Mammary epithelial cell (primary cell): ENCODE measurements at regions not wholly inside any gene's neighbourhood (a gene's known extent, or its start where the extent isn't known, plus 50 kb on each side); places are given as distances from the start of the nearest gene placed in this dataset.

ENCODE experiments used
- EZH2 ChIP-seq: IDR thresholded peaks from 2 replicates; pipeline ENCODE4 v1.6.1; 2012; ENCODE audit warnings: low read length, inconsistent platforms, borderline replicate concordance
- TF ChIP-seq, protein P1 (sequence below), 2 donors: IDR thresholded peaks in 1 of 2; conservative IDR thresholded peaks in 1 of 2; 2 replicates each; pipeline ENCODE4 v1.5.1; 2011 to 2012; ENCODE audit warnings: inconsistent platforms in 2 of 2, low read length in 2 of 2, mild to moderate bottlenecking in 2 of 2, control low read depth in 1 of 2, low read depth in 1 of 2; ENCODE audit not compliant: insufficient read depth in 1 of 2; ENCODE audit errors: extremely low read depth in 1 of 2

DNA sequence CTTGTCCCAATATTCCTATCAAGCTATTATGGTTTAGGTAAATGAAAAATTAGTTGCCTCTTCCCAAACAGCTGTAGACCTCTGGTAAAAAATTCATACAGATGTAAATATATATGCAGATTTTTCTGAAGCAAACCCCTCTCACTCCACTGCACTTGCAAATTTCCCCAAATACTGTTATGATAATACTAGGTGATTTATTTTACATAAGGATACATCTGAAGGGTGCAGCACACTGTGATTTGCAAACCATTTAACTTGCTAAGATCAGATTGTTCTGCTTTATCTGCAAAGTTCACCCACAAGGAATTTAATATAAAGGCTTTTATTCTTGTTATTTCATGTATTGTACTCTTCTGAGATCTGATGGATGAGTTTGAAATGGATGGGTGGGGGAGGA is 177.0 kb downstream of the GPAT3 start:
- TF ChIP-seq, protein P1, sequence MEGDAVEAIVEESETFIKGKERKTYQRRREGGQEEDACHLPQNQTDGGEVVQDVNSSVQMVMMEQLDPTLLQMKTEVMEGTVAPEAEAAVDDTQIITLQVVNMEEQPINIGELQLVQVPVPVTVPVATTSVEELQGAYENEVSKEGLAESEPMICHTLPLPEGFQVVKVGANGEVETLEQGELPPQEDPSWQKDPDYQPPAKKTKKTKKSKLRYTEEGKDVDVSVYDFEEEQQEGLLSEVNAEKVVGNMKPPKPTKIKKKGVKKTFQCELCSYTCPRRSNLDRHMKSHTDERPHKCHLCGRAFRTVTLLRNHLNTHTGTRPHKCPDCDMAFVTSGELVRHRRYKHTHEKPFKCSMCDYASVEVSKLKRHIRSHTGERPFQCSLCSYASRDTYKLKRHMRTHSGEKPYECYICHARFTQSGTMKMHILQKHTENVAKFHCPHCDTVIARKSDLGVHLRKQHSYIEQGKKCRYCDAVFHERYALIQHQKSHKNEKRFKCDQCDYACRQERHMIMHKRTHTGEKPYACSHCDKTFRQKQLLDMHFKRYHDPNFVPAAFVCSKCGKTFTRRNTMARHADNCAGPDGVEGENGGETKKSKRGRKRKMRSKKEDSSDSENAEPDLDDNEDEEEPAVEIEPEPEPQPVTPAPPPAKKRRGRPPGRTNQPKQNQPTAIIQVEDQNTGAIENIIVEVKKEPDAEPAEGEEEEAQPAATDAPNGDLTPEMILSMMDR (conservative IDR thresholded peaks at IDR 0.05 in 1 of 2, IDR thresholded peaks at IDR 0.05 in 1 of 2; ENCODE audit: extremely low read depth in 1 of 2, insufficient read depth in 1 of 2, low read depth in 1 of 2, low read length in 2 of 2): no peak
- no peak for TF ChIP-seq EZH2
